OCI-LY7 (cell line): ENCODE measurements at regions not wholly inside any gene's neighbourhood (a gene's known extent, or its start where the extent isn't known, plus 50 kb on each side); places are given as distances from the start of the nearest gene placed in this dataset.

Source experiments
- BruUV-seq: library from RNA; stranded (reverse); fragments of 400-500 nt; replicated peaks from 2 replicates; lab custom pipeline; 2021; lab: Mats Ljungman, UMichigan
- CTCF ChIA-PET: fragments of 300-600 bp; sonication (Branson Sonifier 250); formaldehyde crosslinking; loops from one replicate; lab custom pipeline; 2022; ENCODE audit warnings: antibody characterized with exemption; ENCODE audit not compliant: unreplicated experiment; lab: Charles Lee
- POLR2A ChIA-PET: fragments of 300-600 bp; sonication (Branson Sonifier 250); formaldehyde crosslinking; loops from one replicate; lab custom pipeline; 2022; ENCODE audit warnings: antibody characterized with exemption; lab: Charles Lee
- DNase-seq: peaks from one replicate; pipeline ENCODE4 v3.0.0-alpha.2; 2015; ENCODE audit warnings: low spot score
- H2AFZ ChIP-seq: fragments of 200-600 bp; sonication (generic), shearing (Covaris generic); 2 replicates; pipeline ENCODE4 v1.6.1; 2014; ENCODE audit warnings: mild to moderate bottlenecking, antibody characterized with exemption, low read length, moderate library complexity
- H3K27ac ChIP-seq: fragments of 200-600 bp; sonication (generic); 2 replicates; pipeline ENCODE4 v1.5.1; 2014; ENCODE audit warnings: mixed run types, low read depth, mild to moderate bottlenecking, moderate library complexity, low read length, inconsistent platforms; ENCODE audit not compliant: poor library complexity, severe bottlenecking
- H3K36me3 ChIP-seq: fragments of 200-600 bp; sonication (generic); 2 replicates; pipeline ENCODE4 v1.6.1; 2014; ENCODE audit warnings: mild to moderate bottlenecking, antibody characterized with exemption, low read length, moderate library complexity, mixed read lengths; ENCODE audit not compliant: insufficient read depth
- H3K4me1 ChIP-seq: fragments of 200-600 bp; sonication (generic); 2 replicates; pipeline ENCODE4 v1.5.1; 2014; ENCODE audit warnings: mild to moderate bottlenecking, low read length; ENCODE audit not compliant: insufficient read depth, poor library complexity, severe bottlenecking
- H3K4me2 ChIP-seq: fragments of 200-600 bp; sonication (generic); 2 replicates; pipeline ENCODE4 v1.6.1; 2014; ENCODE audit warnings: mild to moderate bottlenecking, low read length
- H3K4me3 ChIP-seq: fragments of 200-600 bp; sonication (generic); 2 replicates; pipeline ENCODE4 v1.5.1; 2014; ENCODE audit warnings: mild to moderate bottlenecking, low read depth, low read length; ENCODE audit not compliant: poor library complexity, severe bottlenecking
- H3K79me2 ChIP-seq: fragments of 200-600 bp; sonication (generic); 2 replicates; pipeline ENCODE4 v1.6.1; 2016; ENCODE audit warnings: low read depth, mild to moderate bottlenecking, low read length, moderate library complexity, mixed read lengths; ENCODE audit not compliant: insufficient read depth
- H3K9me2 ChIP-seq: fragments of 200-600 bp; sonication (generic); 2 replicates; pipeline ENCODE4 v1.6.1; 2016; ENCODE audit warnings: mild to moderate bottlenecking, low read length, mixed read lengths; ENCODE audit not compliant: insufficient read depth
- H3K9me3 ChIP-seq: fragments of 200-600 bp; sonication (generic); 2 replicates; pipeline ENCODE4 v1.6.1; 2014; ENCODE audit warnings: mild to moderate bottlenecking, mixed run types, low read length, mixed read lengths
- H4K20me1 ChIP-seq: fragments of 200-600 bp; sonication (generic); 2 replicates; pipeline ENCODE4 v1.6.1; 2014; ENCODE audit warnings: mild to moderate bottlenecking, antibody characterized with exemption, low read length, moderate library complexity, mixed read lengths; ENCODE audit not compliant: insufficient read depth
- CTCF ChIP-seq: fragments of 200-600 bp; sonication (generic); conservative IDR thresholded peaks from 2 replicates; pipeline ENCODE4 v1.5.1; 2014; ENCODE audit warnings: mild to moderate bottlenecking, antibody characterized with exemption, low read length, moderate library complexity, mixed read lengths
- EZH2phosphoT487 ChIP-seq: fragments of 200-600 bp; sonication (generic); IDR thresholded peaks from 2 replicates; pipeline ENCODE4 v1.6.1; 2018; ENCODE audit warnings: low read depth, borderline replicate concordance, mild to moderate bottlenecking, mixed run types, antibody characterized with exemption, low read length, moderate library complexity, mixed read lengths
- intact Hi-C: fragments of 100-400 bp; cut with micrococcal nuclease; formaldehyde crosslinking; loops from one replicate; pipeline ENCODE4 v1.10.0; 2022; ENCODE audit not compliant: unreplicated experiment

- CTCF ChIA-PET, result no interaction called here
- H3K9me2 ChIP-seq, result no peaks in the 10 kb centered on the region
- no peak for TF ChIP-seq CTCF
- TF ChIP-seq EZH2phosphoT487, result no peak
- no peak overlapping the region for H3K4me3 ChIP-seq
- intact Hi-C loops, result no loop called here
- no peaks in the 10 kb centered on the region for H3K4me1 ChIP-seq
- H2AFZ ChIP-seq, result no peak overlapping the region
- H3K9me3 ChIP-seq, result no peaks in the 10 kb centered on the region
- no peak overlapping the region for H3K27ac ChIP-seq
- no peak overlapping the region for H3K4me2 ChIP-seq
- no TSS peak for BruUV-seq
- POLR2A ChIA-PET, result no interaction called here
- H3K36me3 ChIP-seq, result no peaks in the 10 kb centered on the region
- DNase-seq, result no peak
- H3K79me2 ChIP-seq, result no peaks in the 10 kb centered on the region
- H4K20me1 ChIP-seq, result no peaks in the 10 kb centered on the region
These were observed 104.3 kb upstream of the CEP126 start for GRCh38 chr11:101810546-101810945.

DNA sequence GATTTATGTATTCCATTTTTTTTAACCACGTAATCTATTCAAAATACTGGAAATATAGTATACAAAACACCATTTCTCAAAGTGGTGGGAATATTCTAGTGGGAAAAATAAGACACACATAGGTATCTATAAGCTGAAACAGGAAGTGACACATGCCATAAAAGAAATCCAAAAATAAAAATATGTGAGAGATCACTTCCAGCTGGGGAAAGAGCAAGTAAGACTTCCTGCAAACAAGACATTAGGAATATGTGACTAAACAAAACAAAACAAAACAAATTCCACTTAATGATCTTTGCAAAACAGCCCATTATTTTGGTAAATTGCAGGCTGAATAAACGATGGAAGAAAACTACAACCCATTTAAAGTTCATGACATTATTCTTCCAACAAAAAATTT is 107.3 kb upstream of the CEP126 start:
- Histone ChIP-seq H3K4me2 (no peak overlapping the region), H3K9me3 (no peaks in the 10 kb centered on the region), H3K9me2 (no peaks in the 10 kb centered on the region), H3K4me3 (no peak overlapping the region), H3K79me2 (no peaks in the 10 kb centered on the region), H3K36me3 (no peaks in the 10 kb centered on the region), H3K4me1 (no peaks in the 10 kb centered on the region), H2AFZ (no peak overlapping the region), H4K20me1 (no peaks in the 10 kb centered on the region), H3K27ac (no peak overlapping the region)
- no TSS peak for BruUV-seq
- intact Hi-C loops, result no loop called here
- DNase-seq, result no peak
- ChIA-PET POLR2A (interaction anchor here (0.5 kb wide), 1 partner anchor 394 kb away, joined by 4 read pairs; no protein-coding TSS in a partner anchor), CTCF (no interaction called here)
- TF ChIP-seq CTCF (no peak), EZH2phosphoT487 (no peak)

- no TSS peak for BruUV-seq
- Histone ChIP-seq H3K79me2 (no peaks in the 10 kb centered on the region), H4K20me1 (no peaks in the 10 kb centered on the region), H3K4me3 (no peak overlapping the region), H3K27ac (no peak overlapping the region), H2AFZ (no peak overlapping the region), H3K36me3 (no peaks in the 10 kb centered on the region), H3K9me2 (no peaks in the 10 kb centered on the region), H3K9me3 (no peaks in the 10 kb centered on the region), H3K4me1 (no peaks in the 10 kb centered on the region), H3K4me2 (no peak overlapping the region)
- intact Hi-C loops, result no loop called here
- TF ChIP-seq CTCF (no peak), EZH2phosphoT487 (no peak)
- ChIA-PET CTCF (no interaction called here), POLR2A (interaction anchor here (0.7 kb wide), 1 partner anchor 394 kb away, joined by 6 read pairs; no protein-coding TSS in a partner anchor)
- DNase-seq, result no peak
These were observed 111.2 kb upstream of the CEP126 start for GRCh38 chr11:101803651-101804050.
